GM12874 (cell line): ENCODE measurements at regions not wholly inside any gene's neighbourhood (a gene's known extent, or its start where the extent isn't known, plus 50 kb on each side); places are given as distances from the start of the nearest gene placed in this dataset.

Source experiments
- TF ChIP-seq, protein P1 (sequence below): IDR thresholded peaks from 2 replicates; pipeline ENCODE4 v1.5.1; 2011; ENCODE audit warnings: low read depth, mild to moderate bottlenecking, control low read depth, low read length, moderate library complexity; ENCODE audit not compliant: insufficient read depth

DNA sequence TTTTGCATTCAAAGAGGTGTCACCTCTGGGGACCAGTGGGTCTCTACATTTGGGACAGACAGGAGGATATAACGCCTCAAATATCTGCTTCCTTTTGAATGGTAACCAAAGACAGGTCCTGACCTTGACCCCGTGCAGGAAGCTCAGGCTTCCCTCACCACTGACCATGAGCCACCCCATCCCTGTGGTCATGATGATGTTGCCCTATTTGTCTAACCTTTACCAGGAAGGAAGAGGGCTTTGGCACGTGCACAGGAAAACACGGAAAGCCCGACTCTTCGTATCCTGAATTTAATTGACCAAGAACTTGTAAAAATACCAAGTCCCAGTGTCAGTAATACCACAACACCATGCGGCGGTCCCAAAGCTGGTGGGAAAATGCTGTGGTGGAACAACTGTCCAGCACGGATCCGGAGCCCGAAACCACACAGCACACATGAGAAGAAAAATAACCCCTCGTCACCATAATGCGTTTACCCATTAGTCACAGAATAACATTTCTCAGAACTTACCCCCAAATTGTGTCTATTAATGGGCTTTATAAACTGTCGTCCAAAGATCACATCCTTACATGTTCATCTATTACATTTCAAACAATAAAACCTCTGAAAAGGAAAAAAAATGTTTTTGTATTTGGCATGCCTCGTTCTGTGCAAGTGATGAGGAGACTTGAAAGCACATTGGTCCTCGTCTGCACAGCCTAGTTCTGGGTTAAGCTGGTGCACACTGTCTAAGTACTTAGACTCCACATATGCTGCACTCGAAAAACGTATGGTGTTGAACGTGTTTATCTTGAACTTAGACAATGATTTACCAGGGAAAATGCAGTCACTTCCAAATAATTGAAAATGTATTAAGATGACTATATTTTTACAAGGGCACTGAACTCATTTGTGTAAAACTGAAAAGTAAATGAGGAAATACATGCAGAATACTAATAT lies 118.9 kb upstream of the IGF1R start:
- TF ChIP-seq, protein P1, sequence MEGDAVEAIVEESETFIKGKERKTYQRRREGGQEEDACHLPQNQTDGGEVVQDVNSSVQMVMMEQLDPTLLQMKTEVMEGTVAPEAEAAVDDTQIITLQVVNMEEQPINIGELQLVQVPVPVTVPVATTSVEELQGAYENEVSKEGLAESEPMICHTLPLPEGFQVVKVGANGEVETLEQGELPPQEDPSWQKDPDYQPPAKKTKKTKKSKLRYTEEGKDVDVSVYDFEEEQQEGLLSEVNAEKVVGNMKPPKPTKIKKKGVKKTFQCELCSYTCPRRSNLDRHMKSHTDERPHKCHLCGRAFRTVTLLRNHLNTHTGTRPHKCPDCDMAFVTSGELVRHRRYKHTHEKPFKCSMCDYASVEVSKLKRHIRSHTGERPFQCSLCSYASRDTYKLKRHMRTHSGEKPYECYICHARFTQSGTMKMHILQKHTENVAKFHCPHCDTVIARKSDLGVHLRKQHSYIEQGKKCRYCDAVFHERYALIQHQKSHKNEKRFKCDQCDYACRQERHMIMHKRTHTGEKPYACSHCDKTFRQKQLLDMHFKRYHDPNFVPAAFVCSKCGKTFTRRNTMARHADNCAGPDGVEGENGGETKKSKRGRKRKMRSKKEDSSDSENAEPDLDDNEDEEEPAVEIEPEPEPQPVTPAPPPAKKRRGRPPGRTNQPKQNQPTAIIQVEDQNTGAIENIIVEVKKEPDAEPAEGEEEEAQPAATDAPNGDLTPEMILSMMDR: no peak

DNA sequence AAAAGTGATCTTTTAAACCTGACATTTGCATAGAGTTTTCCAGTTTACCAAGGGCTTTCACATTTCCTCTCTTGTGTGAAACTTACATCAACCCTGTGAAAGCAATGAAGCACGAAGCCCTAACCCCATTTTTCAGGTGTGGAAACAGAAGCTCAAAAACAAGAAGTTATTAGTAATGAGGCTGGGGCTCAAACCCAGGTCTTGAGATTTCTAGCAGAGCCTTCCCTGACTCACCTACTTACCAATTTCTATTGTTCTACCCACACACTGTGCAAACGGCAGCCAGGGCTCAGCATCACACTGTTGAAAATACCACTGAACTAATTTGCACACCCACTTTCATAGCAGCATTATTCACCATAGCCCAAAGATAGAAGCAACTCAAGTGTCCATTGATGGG lies 117.8 kb upstream of the IGF1R start:
- TF ChIP-seq, protein P1: no peak

DNA sequence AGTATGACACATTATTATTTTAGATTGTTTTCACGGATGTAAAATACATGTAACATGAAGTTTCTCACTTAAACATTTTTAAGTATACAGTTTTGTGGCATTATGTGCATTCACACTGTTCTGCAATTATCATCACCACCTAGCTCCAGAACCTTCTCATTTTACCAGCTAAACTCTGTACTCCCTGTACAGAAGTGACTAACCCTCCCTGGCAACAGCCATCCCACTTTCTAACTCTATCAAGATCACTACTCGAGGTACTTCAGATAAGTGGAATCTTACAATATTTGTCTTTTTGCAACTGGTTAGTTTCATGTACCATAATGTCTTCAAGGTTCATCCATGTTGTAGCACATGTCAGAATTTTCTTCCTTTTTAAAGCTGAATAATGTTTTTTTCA lies 116.3 kb upstream of the IGF1R start:
- TF ChIP-seq, protein P1: no peak

DNA sequence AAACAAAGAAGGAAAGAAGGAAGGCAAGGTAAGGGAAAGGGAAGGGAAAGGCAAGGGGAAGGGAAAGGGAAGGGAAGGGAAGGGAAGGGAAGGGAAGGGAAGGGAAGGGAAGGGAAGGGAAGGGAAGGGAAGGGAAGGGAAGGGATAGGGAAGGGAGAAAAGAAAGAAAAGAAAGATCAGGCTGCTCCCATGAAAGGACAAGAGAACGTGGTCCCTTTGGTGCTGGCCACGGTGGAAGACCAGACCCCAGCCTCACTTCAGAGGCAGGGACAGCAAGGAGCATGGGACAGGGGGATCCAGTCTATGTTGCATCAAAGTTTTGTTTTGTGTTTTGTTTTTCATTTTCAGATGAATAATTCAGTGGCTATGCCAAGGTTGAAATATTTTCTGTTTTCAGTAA lies 111.4 kb upstream of the IGF1R start:
- TF ChIP-seq, protein P1: no peak

DNA sequence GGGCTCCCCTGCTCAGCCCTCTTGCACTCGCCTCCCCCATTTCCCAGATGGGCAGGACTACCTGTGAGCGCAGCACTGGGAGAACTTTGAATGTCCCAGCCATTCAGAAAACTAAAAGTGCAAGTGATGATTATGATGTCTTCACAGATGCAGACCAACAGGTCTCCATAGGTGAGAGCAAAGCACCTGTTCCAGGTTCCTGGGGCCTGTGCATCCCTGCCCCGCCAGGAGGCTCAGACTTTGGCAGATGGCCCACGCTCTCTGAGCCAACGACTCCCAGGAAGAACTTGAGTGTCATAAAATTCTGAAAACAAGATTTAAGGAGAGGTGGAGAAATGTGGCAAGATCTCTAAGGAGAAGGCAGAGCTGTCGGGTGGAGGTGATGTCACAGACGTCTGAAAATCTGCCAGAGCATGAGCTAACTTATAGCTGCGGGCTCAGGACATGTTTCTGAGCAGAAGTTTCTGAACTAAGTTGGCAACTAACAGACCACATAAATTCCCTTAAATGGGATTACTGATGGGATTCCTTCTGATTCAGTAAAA lies 110.8 kb upstream of the IGF1R start:
- TF ChIP-seq, protein P1: no peak

DNA sequence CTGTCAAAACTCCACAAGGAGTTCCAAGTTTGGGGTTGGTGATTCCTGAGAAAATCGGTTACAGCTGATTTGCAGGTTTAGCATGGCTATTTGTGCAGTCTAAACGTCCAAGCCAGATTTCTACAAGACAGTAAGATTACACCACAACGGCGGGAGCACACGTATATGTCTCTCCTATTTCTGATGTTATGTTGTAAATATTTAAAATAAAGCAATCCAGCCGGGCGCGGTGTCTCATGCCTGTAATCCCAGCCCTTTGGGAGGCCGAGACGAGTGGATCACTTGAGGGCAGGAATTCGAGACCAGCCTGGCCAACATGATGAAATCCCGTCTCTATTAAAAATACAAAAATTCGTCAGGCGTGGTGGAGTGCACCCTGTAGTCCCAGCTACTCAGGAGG lies 106.8 kb upstream of the IGF1R start:
- TF ChIP-seq, protein P1: no peak

DNA sequence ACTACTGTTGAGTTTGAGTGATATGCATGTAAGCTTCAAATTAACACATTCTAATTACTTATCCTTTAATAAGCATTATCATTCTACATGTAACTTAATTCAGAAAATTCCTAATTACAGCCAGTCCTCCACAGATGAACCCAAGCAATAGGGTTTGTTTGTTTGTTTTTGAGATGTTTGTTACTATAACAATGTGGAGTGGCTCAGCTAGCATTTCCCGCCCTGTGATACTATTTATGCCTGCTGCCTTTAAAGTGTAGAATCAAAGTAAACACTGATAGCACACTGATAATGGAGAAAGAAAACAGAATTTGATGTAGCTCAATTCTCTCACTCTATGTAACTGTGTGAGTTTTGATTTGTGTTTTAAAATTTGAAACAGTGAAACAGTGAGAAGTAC lies 105.1 kb upstream of the IGF1R start:
- TF ChIP-seq, protein P1: no peak
